ENCODE measurements at regions not wholly inside any gene's neighbourhood (a gene's known extent, or its start where the extent isn't known, plus 50 kb on each side); places are given as distances from the start of the nearest gene placed in this dataset.

- TF ChIP-seq ZNF274 (IDR thresholded peaks at IDR 0.05; ENCODE audit: low read depth, low read length), result no peak
- TF ChIP-seq YY1 (IDR thresholded peaks at IDR 0.05; ENCODE audit: insufficient read depth, insufficient read length), result no peak
- TF ChIP-seq SUZ12 (IDR thresholded peaks at IDR 0.05; ENCODE audit: extremely low read depth, insufficient read depth, insufficient read length), result no peak
These were observed 1500.4 kb downstream of the EFNB2 start for GRCh38 chr13:105035092-105035491.
